HepG2 (cell line): ENCODE measurements at regions not wholly inside any gene's neighbourhood (a gene's known extent, or its start where the extent isn't known, plus 50 kb on each side); places are given as distances from the start of the nearest gene placed in this dataset.

Experiments
- ATAC-seq: fragments of 200-7000 bp; cut with Tn5 transposase; 3 replicates; pipeline ENCODE4 v1.9.1; 2020; ENCODE audit warnings: mild to moderate bottlenecking, moderate library complexity
- BruUV-seq: library from RNA; stranded (reverse); fragments of 400-500 nt; replicated peaks from 2 replicates; lab custom pipeline; 2021; lab: Mats Ljungman, UMichigan
- CTCF ChIA-PET: fragments of 300-600 bp; formaldehyde crosslinking; extraction: SDS; loops from one replicate; lab custom pipeline; 2021; ENCODE audit warnings: low total read pairs, inconsistent platforms, low intra/inter-chr PET ratio; lab: Yijun Ruan, JAX
- POLR2A ChIA-PET: fragments of 350-600 bp; sonication (Branson Sonifier 250); formaldehyde crosslinking; loops from one replicate; lab custom pipeline; 2020; ENCODE audit warnings: antibody characterized with exemption, inconsistent platforms; lab: Yijun Ruan, JAX
- DNase-seq: peaks from one replicate; pipeline ENCODE4 v3.0.0-alpha.2; 2015; ENCODE audit warnings: low spot score
- FAIRE-seq: peaks from 3 replicates; lab custom pipeline; 2011; peaks lifted over from hg19 to GRCh38; lab: Jason Lieb, UNC
- H2AFZ ChIP-seq: one replicate; pipeline ENCODE4 v1.6.1; 2011; ENCODE audit warnings: low read length, inconsistent platforms
- H3K27ac ChIP-seq: fragments of 300-600 bp; 3 replicates; pipeline ENCODE4 v1.8.0; 2011; ENCODE audit warnings: mixed run types, mild to moderate bottlenecking, mixed read lengths, low read length, inconsistent platforms; ENCODE audit not compliant: insufficient read depth; ENCODE audit errors: extremely low read length
- H3K27me3 ChIP-seq, 2 experiments: fragments of 200-600 bp in 1 of 2; 2 replicates in 1 of 2; 3 replicates in 1 of 2; pipeline versions ENCODE4 v1.6.0 to v1.8.0; 2011; ENCODE audit warnings: low read length in 2 of 2, mild to moderate bottlenecking in 2 of 2, moderate library complexity in 2 of 2, inconsistent platforms in 1 of 2; ENCODE audit not compliant: insufficient read depth in 2 of 2, control insufficient read depth in 1 of 2
- H3K36me3 ChIP-seq, 2 experiments: fragments of 200-600 bp in 1 of 2; replicated peaks in 1 of 2; 2 replicates in 1 of 2; 3 replicates in 1 of 2; pipeline versions ENCODE4 v1.5.1 to v1.8.0; 2011; ENCODE audit warnings: low read length in 2 of 2, inconsistent platforms in 1 of 2; ENCODE audit not compliant: insufficient read depth in 2 of 2, control insufficient read depth in 1 of 2
- H3K4me1 ChIP-seq: 2 replicates; pipeline ENCODE4 v1.5.1; 2012; ENCODE audit warnings: low read length, inconsistent platforms; ENCODE audit not compliant: insufficient read depth
- H3K4me2 ChIP-seq: 2 replicates; pipeline ENCODE4 v1.6.0; 2011; ENCODE audit warnings: low read depth, low read length, inconsistent platforms
- H3K4me3 ChIP-seq, 3 experiments: fragments of 200-600 bp in 1 of 3; sonication (generic), shearing (Covaris generic) in 1 of 3; replicated peaks in 1 of 3; 2 replicates each; pipeline ENCODE4 v1.5.1; 2011 to 2016; ENCODE audit warnings: low read length in 3 of 3, inconsistent platforms in 2 of 3, low read depth in 2 of 3, mild to moderate bottlenecking in 2 of 3, control low read depth in 1 of 3, mixed read lengths in 1 of 3; ENCODE audit not compliant: insufficient read depth in 1 of 3
- H3K79me2 ChIP-seq: one replicate; pipeline ENCODE4 v1.6.1; 2011; ENCODE audit warnings: low read length, inconsistent platforms; ENCODE audit not compliant: insufficient read depth
- H3K9ac ChIP-seq: 2 replicates; pipeline ENCODE4 v1.6.0; 2011; ENCODE audit warnings: mild to moderate bottlenecking, low read depth, low read length, inconsistent platforms; ENCODE audit not compliant: insufficient read depth
- H3K9me3 ChIP-seq: 2 replicates; pipeline ENCODE4 v1.5.1; 2012; ENCODE audit warnings: mild to moderate bottlenecking, low read length
- H4K20me1 ChIP-seq: 2 replicates; pipeline ENCODE4 v1.6.0; 2011; ENCODE audit warnings: inconsistent platforms, mild to moderate bottlenecking, low read length, moderate library complexity; ENCODE audit not compliant: insufficient read depth
- ARID2 ChIP-seq: sonication (generic); formaldehyde crosslinking; IDR thresholded peaks from 2 replicates; pipeline ENCODE4 v1.8.1; 2022; ENCODE audit warnings: mild to moderate bottlenecking, missing genetic modification reagents, borderline replicate concordance
- EHMT2 ChIP-seq: fragments of 200-600 bp; sonication (generic); IDR thresholded peaks from 2 replicates; pipeline ENCODE4 v1.7.0; 2017; ENCODE audit warnings: antibody characterized with exemption, low read depth, low read length, borderline replicate concordance
- ELF3 ChIP-seq: IDR thresholded peaks from 2 replicates; pipeline ENCODE4 v1.6.1; 2016; ENCODE audit warnings: missing genetic modification reagents, missing compliant biosample characterization
- ERF ChIP-seq: IDR thresholded peaks from 2 replicates; pipeline ENCODE4 v1.6.1; 2018; ENCODE audit warnings: missing biosample characterization, missing genetic modification reagents
- PHF20 ChIP-seq: sonication (generic); formaldehyde crosslinking; IDR thresholded peaks from 2 replicates; pipeline ENCODE4 v1.5.0; 2020; ENCODE audit warnings: mild to moderate bottlenecking, missing genetic modification reagents
- SMYD3 ChIP-seq: sonication (generic); formaldehyde crosslinking; IDR thresholded peaks from 2 replicates; pipeline ENCODE4 v1.8.1; 2023; ENCODE audit warnings: mild to moderate bottlenecking, missing genetic modification reagents
- TBX3 ChIP-seq: fragments of 450-650 bp; IDR thresholded peaks from 2 replicates; pipeline ENCODE4 v1.6.1; 2017; ENCODE audit warnings: antibody characterized with exemption, mild to moderate bottlenecking, inconsistent platforms, borderline replicate concordance
- ZFP1 ChIP-seq: IDR thresholded peaks from 2 replicates; pipeline ENCODE4 v1.6.1; 2016
- ZNF232 ChIP-seq: sonication (generic); formaldehyde crosslinking; IDR thresholded peaks from 2 replicates; pipeline ENCODE4 v1.4.0; 2020; ENCODE audit warnings: missing genetic modification reagents, borderline replicate concordance
- ZNF264 ChIP-seq: sonication (generic); formaldehyde crosslinking; IDR thresholded peaks from 2 replicates; pipeline ENCODE4 v1.4.0; 2020; ENCODE audit warnings: missing genetic modification reagents
- ZNF33B ChIP-seq: sonication (generic); formaldehyde crosslinking; IDR thresholded peaks from 2 replicates; pipeline ENCODE4 v1.5.1; 2020; ENCODE audit warnings: mild to moderate bottlenecking, missing genetic modification reagents
- ZNF367 ChIP-seq: sonication (generic); formaldehyde crosslinking; IDR thresholded peaks from 2 replicates; pipeline ENCODE4 v1.4.0; 2020; ENCODE audit warnings: missing genetic modification reagents, borderline replicate concordance
- WGBS: methylation state at CpG from one replicate; pipeline ENCODE4 v1.1.6; 2017; ENCODE audit warnings: low lambda C conversion rate; 5-methylcytosine and 5-hydroxymethylcytosine counted together
- in situ Hi-C: cut with HindIII; loops from 2 replicates; pipeline ENCODE4 v1.10.0; 2017; ENCODE audit warnings: low pct_unique_long_range_greater_than_20kb; ENCODE audit not compliant: extremely low pct_ligation_motif_present
- intact Hi-C: fragments of 100-400 bp; cut with micrococcal nuclease; formaldehyde crosslinking; loops from one replicate; pipeline ENCODE4 v1.10.0; 2022; ENCODE audit not compliant: unreplicated experiment
- TF ChIP-seq, protein P1 (sequence below): IDR thresholded peaks from 2 replicates; pipeline ENCODE4 v1.6.1; 2016; ENCODE audit warnings: missing compliant biosample characterization, missing genetic modification reagents, borderline replicate concordance

DNA sequence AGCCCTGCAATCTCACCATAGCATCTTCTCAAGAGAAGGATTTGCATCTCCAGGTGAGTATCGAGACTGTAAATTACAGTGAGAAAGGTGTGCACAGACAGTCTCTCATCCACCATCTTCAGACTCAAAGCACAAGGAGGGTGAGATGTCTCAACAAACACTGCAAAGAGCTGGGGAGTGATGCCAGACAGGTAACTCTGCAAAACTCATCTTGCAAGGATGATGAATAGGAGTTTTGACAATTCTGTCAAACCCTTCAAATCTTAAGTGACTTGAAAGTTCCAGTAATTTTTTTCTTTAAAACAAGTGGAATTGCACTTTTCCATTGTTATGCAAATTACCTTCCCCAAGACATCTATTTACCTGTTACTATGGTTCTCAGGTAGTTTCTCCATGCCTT is 277.2 kb upstream of the VCX3A start:
- no peaks in the 10 kb centered on the region for H3K4me1 ChIP-seq
- CTCF ChIA-PET, result no interaction called here
- TF ChIP-seq EHMT2 (no peak), PHF20 (CRISPR knock-in tag) (no peak), ELF3 (CRISPR knock-in tag) (no peak), ERF (CRISPR knock-in tag) (no peak), ZFP1 (CRISPR knock-in tag) (no peak), ZNF232 (no peak), ZNF264 (CRISPR knock-in tag) (no peak), TBX3 (no peak), ZNF33B (CRISPR knock-in tag) (no peak)
- TF ChIP-seq, protein P1, sequence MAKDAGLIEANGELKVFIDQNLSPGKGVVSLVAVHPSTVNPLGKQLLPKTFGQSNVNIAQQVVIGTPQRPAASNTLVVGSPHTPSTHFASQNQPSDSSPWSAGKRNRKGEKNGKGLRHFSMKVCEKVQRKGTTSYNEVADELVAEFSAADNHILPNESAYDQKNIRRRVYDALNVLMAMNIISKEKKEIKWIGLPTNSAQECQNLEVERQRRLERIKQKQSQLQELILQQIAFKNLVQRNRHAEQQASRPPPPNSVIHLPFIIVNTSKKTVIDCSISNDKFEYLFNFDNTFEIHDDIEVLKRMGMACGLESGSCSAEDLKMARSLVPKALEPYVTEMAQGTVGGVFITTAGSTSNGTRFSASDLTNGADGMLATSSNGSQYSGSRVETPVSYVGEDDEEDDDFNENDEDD, result no peak
- intact Hi-C loops, result no loop called here
- H3K4me2 ChIP-seq, result no peak overlapping the region
- ATAC-seq (no peak), DNase-seq (no peak), FAIRE-seq (no peak)
- H3K27ac ChIP-seq, result no peak overlapping the region
- no peaks in the 10 kb centered on the region for H3K36me3 ChIP-seq
- no peak overlapping the region for H3K4me3 ChIP-seq
- 0% methylated on average over 1 of the region's 1 CpG for WGBS
- no peaks in the 10 kb centered on the region for H3K79me2 ChIP-seq
- no peak overlapping the region for H3K9ac ChIP-seq
- in situ Hi-C loops, result no loop called here
- H3K27me3 ChIP-seq, result no peaks in the 10 kb centered on the region
- H4K20me1 ChIP-seq, result no peaks in the 10 kb centered on the region
- H2AFZ ChIP-seq, result no peak overlapping the region
- H3K9me3 ChIP-seq, result no peaks in the 10 kb centered on the region
- no TSS peak for BruUV-seq
- POLR2A ChIA-PET, result no interaction called here

DNA sequence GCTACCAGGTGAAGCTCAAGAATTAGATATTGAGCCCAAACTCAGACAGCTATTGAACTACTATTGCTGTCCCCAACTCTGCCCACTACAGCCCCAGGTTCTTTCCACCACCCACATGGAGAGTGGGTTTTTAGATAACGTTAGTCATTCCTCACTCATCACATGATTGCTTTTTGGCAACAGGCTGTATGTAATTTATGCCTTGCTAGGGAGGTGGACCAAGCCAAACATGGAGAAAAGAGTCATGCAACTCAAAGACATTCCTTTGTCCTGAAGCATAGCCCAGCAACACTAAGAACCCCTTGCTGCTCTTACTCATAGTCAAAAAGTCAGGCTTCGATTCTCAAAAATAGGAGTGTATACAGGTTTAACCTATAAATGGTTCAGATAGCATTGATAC is 275.9 kb upstream of the VCX3A start:
- Histone ChIP-seq H3K4me2 (no peak overlapping the region), H3K9me3 (no peaks in the 10 kb centered on the region), H3K4me3 (no peak overlapping the region), H3K4me1 (no peaks in the 10 kb centered on the region), H2AFZ (no peak overlapping the region), H4K20me1 (no peaks in the 10 kb centered on the region), H3K36me3 (no peaks in the 10 kb centered on the region), H3K79me2 (no peaks in the 10 kb centered on the region), H3K27ac (no peak overlapping the region)
- FAIRE-seq, result no peak
- DNase-seq, result no peak
- BruUV-seq, result no TSS peak
- intact Hi-C loops, result no loop called here
- TF ChIP-seq ZNF367 (CRISPR knock-in tag) (no peak), ARID2 (no peak), SMYD3 (CRISPR knock-in tag) (no peak)
- TF ChIP-seq, all 625 proteins: peak for 0
- no peaks in the 10 kb centered on the region for H3K27me3 ChIP-seq
- no peak overlapping the region for H3K9ac ChIP-seq
- WGBS, result 0% methylated on average over 1 of the region's 2 CpGs
- ChIA-PET POLR2A (no interaction called here), CTCF (no interaction called here)
- no peak for ATAC-seq
- in situ Hi-C loops, result no loop called here
